UCSD-AML1 (cell line): ENCODE measurements at regions not wholly inside any gene's neighbourhood (a gene's known extent, or its start where the extent isn't known, plus 50 kb on each side); places are given as distances from the start of the nearest gene placed in this dataset.
A peak's percentile ranks its signal among the peaks of the same experiment; 100 is the strongest.

ENCODE experiments used
- DNase-seq: peaks from one replicate; lab custom pipeline; 2025; ENCODE audit not compliant: unreplicated experiment; lab: John Stamatoyannopoulos, UW

- DNase-seq, result peak; percentile 75
Observed at GRCh38 chrX:65034668-65035445, 58.6 kb upstream of the ZC4H2 start, which contains the start of gene ZC3H12B. TSS of gene ZC3H12B (plus strand) at chrX:65034826.

GRCh38 chrX:65034292-65034667, 58.0 kb upstream of the ZC4H2 start:
- no peak for DNase-seq
